ENCODE measurements at regions not wholly inside any gene's neighbourhood (a gene's known extent, or its start where the extent isn't known, plus 50 kb on each side); places are given as distances from the start of the nearest gene placed in this dataset.
"Not testable (repeated sequence)": the region's sequence is repeated elsewhere in the genome, so short reads cannot be mapped to it uniquely, and the experiment has no call there.

DNA sequence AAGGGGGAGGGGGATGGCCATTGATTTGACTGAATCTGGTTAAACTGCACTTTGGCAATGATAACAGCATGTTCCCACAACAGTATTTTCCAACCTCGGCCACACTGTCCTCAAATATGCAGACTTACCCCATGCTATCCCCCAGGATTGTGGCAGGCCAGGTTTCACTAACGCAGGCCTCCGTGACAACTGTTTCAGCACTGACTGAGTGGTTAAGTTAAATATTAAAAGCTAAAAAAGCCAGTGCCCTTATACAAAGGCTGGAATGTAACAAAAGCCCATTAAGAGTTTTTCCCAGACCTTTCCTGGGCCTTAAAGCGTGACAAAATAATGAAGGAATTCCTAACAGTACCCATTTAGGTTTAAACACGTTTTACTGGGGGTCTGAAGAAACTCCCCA lies 202.9 kb downstream of the USP25 start:
- DNase-seq (ENCODE audit: low read depth in 2 of 2) = no peak

DNA sequence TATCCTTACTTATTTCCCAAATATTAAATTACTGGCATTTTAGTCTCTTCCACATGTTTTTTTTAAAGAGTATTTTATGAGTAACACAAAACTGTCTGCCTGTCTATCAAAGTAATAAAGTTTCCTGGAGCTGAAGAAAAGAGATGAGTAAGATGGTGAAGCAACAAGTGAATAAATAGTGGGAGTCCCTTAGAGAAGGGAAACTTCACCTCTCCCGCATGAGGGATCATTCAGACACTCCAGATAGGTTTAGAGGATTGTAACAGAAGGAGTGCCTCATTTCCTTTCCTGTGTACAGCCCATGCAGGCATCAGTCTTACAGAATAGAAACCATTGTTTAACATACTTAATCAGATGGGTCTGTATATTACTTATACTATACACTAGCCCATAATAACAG lies 205.7 kb downstream of the USP25 start:
- no peak for DNase-seq (ENCODE audit: low read depth in 2 of 2)

GRCh38 chr21:15943009-15943666 lies 213.4 kb downstream of the USP25 start:
- DNase-seq (ENCODE audit: low read depth in 2 of 2) = no peak

DNA sequence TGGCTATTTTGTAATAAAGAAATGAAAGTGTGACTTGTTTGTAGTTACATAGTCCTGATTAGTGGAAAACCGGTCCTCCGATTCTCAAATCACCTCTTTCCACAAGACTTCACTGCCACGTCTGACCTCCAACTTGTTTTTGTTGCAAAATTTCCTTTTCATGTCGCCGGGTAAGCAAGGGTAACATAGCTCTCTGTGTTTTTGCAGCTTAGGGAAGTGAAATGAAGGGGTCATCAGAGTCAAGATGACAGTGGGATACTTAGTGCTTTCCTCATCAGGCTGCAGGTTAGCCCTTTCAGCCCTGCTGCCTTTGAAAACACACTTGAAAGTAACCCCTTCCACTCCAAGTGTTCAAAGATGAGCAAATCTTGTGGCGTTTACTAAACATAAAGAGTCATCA lies 217.9 kb downstream of the USP25 start:
- no peak for DNase-seq (ENCODE audit: low read depth in 2 of 2)

DNA sequence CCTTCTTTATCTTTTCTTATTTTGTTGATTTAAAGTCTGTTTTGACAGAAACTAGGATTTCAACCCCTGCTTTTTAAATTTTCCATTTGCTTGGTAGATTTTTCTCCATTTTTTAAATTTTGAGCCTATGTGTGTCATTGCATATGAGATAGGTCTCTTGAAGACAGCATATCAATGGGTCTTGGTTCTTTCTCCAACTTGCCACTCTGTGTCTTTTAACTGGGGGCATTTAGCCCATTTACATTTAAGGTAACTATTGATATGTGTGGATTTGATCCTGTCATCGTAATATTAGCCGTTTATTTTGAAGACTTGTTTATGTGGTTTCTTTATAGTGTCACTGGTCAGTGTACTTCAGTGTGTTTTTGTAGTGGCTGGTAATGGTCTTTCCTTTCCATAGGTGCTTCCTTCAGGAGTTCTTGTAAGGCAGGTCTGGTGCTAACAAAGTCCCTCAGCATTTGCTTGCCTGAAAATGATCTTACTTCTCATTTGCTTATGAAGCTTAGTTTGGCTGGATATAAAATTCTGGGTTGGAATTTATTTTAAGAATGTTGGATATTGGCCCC lies 223.9 kb downstream of the USP25 start:
- DNase-seq (ENCODE audit: low read depth in 2 of 2) = no peak

- no peak for DNase-seq (ENCODE audit: low read depth in 2 of 2)
These were observed 234.6 kb downstream of the USP25 start for GRCh38 chr21:15964236-15964855.

- DNase-seq (ENCODE audit: low read depth in 2 of 2) = no peak
These were observed 236.4 kb downstream of the USP25 start for GRCh38 chr21:15966231-15966630.

DNA sequence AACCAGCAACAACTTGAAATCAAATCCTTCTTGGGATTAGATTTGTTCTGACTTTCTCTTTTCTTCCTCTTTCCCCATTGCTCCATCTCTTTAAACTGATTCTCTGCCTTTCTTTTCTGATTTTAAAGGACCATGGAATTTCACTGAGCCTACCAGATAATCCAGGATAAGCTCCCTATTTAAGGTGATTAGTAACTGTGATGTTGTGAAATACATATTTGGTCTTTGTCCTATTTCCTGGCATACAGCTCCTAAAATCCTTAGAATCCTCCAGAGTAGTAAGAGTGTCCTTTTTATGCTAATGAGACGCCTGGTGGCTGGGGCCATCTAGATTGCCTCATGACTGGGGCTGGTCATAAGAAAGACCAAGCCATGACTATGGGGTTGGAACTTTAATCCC lies 236.9 kb downstream of the USP25 start:
- DNase-seq (ENCODE audit: low read depth in 2 of 2) = no peak

DNA sequence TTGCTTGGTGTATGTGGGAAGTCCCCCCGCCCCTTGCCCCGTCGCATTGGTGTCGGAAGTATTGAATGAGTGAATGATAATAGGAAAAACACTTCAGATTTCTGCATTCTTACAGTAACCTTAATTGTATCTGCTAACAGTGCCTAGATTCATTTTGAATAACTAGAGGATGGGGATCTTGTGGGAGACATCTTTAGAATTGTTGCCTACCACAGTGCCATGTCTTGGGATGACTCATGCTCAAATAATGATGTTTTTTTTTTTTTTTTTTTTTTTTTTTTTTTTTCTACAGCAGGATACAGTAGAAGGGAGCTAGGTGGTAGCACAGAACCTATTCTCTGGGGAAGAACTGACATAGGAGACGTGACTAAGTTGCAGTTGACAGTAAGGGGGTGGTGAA lies 237.9 kb downstream of the USP25 start:
- DNase-seq (ENCODE audit: low read depth in 2 of 2) = no peak

DNA sequence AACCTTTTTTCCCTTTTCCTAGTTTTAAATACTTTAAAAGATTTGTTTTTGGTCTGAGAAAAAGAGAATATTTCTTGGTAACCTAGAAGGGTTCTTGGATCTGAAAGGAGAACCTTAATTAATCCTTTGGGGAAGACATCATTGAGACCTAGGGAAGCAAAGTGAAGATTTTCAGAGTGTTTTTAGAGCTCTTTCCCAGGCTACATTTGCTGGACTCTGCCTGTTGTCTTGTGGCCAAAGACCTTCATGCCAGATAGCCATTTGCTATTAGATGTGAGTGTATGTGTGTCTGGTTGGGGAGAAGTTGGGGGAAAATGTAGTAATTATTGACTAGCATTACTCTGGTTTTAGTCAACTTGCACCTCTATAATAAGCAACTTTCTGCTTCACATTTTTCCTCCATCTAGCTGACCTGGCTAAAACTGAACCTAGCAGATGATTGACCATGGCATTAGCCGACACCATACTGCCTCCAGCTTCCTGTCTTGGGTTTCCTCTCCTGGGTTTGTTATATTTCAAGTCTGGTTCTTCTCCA lies 239.1 kb downstream of the USP25 start:
- no peak for DNase-seq (ENCODE audit: low read depth in 2 of 2)

DNA sequence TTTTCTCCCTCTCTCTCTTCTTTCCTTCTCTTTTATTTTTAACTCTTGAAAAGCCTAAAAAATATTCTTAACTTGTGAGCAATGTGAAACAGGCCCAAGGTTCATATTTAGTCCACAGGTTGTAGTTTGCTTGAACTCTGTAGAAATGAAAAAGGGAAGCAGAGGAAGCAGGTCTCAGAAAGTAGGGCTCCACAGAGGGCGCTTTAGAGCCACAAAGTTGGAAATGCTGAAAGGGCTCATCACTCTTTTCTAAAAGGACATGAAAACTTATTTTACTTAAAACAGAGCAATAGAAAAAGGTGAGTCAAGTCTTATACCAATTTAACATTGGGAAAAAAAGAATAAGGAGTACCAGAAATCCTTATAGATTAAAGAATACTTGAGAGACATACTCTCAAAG lies 247.0 kb downstream of the USP25 start:
- DNase-seq (ENCODE audit: low read depth in 2 of 2) = no peak

DNA sequence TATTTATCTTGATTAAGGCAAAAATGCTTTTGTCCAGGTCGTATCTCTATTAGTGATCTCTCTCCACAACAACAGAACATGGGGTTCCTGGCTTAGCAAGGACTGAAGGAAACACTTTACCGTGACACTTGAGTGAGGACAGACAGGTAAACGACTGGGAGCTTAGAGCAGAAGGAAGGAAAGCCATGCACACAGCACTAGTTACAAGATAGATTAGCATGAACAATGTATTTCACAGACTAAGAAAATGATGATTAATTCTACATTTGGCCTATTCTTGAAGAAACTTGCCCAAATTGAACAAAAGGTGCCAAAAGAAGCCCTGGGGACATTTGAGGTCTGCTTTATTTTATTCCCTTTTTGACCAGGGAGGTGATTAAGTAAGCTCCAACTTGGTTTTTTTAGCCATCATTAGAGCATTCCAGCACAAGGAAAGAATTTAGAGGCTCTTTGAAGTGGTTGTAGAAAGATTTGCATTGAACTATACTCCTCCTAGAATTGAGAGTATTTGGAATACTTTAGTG lies 248.5 kb downstream of the USP25 start:
- DNase-seq (ENCODE audit: low read depth in 2 of 2) = no peak

DNA sequence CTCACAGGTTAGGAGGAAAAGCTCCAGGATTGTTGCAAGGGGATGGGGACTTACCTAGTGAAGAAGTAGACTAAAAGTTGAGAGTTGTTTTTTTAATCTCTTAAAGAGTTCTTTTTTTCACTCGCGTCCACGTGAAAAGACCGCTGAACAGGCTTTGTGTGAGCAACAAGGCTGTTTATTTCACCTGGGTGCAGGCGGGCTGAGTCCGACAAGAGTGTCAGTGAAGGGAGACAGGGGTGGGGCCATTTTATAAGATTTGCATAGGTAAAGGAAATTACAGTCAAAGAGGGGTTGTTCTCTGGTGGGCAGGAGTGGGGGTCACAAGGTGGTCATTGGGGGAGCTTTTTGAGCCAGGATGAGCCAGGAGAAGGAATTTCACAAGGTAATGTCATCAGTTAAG lies 249.7 kb downstream of the USP25 start:
- not testable (repeated sequence) for DNase-seq (ENCODE audit: low read depth in 2 of 2)

- DNase-seq (ENCODE audit: low read depth in 2 of 2) = no peak
These were observed 256.5 kb downstream of the USP25 start for GRCh38 chr21:15986277-15986676.

DNA sequence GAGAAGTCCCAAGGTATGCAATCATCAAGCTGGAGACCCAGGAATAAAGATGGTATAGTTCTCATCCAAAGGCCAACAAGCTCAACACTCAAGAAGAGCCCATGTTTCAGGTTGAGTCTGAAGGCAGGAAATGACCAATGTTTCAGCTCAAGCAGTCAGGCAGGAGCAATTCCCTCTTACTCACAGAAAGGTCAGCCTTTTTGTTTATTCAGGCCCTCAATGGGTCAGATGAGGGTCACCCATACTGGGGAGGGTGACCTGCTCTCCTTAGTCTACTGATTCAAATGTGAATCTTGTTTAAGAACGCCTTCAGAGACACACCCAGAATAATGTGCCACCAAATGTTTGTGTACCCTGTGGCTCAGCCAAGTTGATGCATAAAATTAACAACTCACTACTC lies 262.4 kb downstream of the USP25 start:
- DNase-seq (ENCODE audit: low read depth in 2 of 2) = no peak

DNA sequence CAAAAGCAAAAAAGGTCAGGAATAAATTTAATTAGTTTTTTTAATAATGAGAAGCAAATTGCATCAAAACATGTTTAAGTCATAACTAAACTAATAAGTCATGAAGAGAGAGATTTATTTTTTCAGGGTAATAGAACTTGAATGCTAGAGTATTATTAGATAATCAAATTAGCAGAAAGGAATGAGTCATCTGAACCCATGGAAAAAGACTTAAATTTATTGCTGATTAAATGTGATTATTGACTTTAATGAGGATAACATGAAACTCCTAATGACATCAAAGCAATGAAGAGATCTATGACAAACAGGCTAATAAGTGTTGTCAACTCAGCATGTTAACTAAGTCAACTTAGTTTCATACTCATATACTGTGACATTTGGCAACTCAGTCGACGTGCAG lies 264.2 kb downstream of the USP25 start:
- DNase-seq (ENCODE audit: low read depth in 2 of 2) = no peak

GRCh38 chr21:15999741-16000140 lies 270.0 kb downstream of the USP25 start:
- no peak for DNase-seq (ENCODE audit: low read depth in 2 of 2)

DNA sequence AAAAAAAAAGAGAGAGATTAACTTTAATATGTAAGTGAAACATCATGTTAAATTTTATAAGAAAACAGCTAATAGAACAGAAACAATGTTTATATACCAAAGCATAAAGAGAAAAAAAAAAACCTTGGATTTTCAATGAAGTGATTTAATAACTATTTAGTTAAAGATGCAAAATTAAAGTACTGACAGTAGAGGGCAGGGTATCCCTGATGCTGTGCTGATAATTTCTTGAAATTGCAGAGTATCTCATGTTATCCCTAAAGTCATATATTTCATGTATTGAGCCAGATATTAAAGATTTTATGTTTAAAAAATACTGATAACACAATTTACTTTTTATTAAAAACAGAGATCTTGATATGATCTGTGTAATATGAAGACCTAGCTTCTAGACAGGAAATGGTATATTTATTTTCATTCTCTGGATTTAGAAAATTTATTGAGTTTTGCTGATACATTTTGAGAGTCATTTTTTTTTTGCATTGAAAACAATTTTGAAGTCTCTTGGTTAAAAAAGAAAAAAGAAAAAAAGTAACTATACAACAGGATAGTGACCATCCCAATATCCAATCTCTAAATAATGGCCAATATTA lies 273.2 kb downstream of the USP25 start:
- no peak for DNase-seq (ENCODE audit: low read depth in 2 of 2)

DNA sequence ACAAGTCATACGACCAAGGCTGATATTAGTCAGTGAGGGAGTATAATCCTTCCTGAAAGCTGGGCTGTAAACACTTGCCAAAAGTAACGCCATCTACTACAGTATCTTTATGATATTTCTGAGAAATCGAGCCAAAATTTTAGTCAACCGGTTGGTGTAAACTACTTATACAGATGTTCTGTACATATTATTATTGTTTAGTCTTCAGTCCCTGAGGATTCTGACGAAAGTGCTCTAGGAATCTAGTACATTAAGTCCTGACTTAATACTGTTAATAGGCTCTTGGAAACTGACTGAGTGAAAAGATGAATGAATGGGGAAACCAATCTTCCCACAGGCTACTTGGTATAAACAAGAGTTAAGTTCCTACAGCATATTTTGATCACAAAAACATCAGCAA lies 274.3 kb downstream of the USP25 start:
- no peak for DNase-seq (ENCODE audit: low read depth in 2 of 2)

- no peak for DNase-seq (ENCODE audit: low read depth in 2 of 2)
These were observed 274.7 kb downstream of the USP25 start for GRCh38 chr21:16004523-16004922.

DNA sequence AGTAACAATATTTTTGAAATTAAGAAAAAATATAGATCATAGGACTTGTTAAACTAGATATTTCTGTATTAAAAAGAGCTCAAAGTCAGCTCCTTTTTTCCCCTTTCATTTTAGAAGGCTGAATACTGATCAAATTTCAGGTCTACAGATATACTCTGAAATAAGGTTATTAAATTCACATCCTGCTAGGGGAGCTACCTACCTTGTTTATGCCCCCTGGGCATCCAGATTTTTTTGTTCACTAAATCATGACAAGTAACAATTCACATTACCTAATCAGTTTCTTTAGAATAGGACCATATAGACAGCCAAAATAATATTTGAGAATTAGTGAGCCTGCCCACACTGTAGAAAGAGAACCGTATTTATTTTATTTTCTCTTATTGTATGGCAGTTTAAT lies 276.2 kb downstream of the USP25 start:
- DNase-seq (ENCODE audit: low read depth in 2 of 2) = no peak

DNA sequence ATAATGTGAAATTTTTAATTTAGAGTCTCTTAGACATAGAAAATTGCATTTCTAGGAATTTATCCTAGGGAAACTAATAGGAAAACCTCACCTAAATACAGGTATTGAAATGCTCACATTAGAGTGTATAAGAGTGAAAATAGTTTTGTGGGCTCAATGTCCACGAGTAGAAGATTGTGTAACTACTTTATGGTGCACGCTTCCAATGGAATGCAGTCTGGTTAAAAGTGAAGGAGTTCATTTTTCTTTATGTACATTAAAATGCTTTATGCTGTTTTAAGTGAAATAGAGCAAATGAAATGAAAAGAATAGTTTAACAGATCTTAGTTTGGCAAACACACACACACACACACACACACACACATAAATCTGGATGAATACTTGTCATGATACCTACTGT lies 278.2 kb downstream of the USP25 start:
- no peak for DNase-seq (ENCODE audit: low read depth in 2 of 2)

- no peak for DNase-seq (ENCODE audit: low read depth in 2 of 2)
These were observed 281.9 kb downstream of the USP25 start for GRCh38 chr21:16011719-16012118.

All from stimulated activated CD8-positive, alpha-beta memory T cell treated with anti-CD3 and anti-CD28 coated beads, Interleukin-15, amount 100 ng/mL, for 48 hours (primary cell).